HG02588 (cell line): ENCODE measurements at regions not wholly inside any gene's neighbourhood (a gene's known extent, or its start where the extent isn't known, plus 50 kb on each side); places are given as distances from the start of the nearest gene placed in this dataset.

ENCODE experiments used
- ATAC-seq: cut with Tn5 transposase; IDR thresholded peaks from one replicate; pipeline ENCODE4 v1.9.1; 2021; ENCODE audit warnings: mild to moderate bottlenecking, moderate library complexity; ENCODE audit not compliant: unreplicated experiment

- no peak for ATAC-seq
These were observed 219.6 kb upstream of the LRRN1 start for GRCh38 chr3:3579658-3580057.

GRCh38 chr3:3578718-3579117 is 220.5 kb upstream of the LRRN1 start:
- no peak for ATAC-seq

GRCh38 chr3:3577823-3578222 is 221.4 kb upstream of the LRRN1 start:
- ATAC-seq: no peak

- no peak for ATAC-seq
These were observed 225.9 kb upstream of the LRRN1 start for GRCh38 chr3:3573341-3573740.

GRCh38 chr3:3560591-3561311 is 238.5 kb upstream of the LRRN1 start:
- ATAC-seq: no peak

- no peak for ATAC-seq
These were observed 239.4 kb upstream of the LRRN1 start for GRCh38 chr3:3559786-3560185.

GRCh38 chr3:3556078-3556477 is 243.2 kb upstream of the LRRN1 start:
- no peak for ATAC-seq

- no peak for ATAC-seq
These were observed 246.0 kb upstream of the LRRN1 start for GRCh38 chr3:3553236-3553635.

GRCh38 chr3:3552761-3553160 is 246.5 kb upstream of the LRRN1 start:
- ATAC-seq: no peak

- ATAC-seq: no peak
These were observed 247.2 kb upstream of the LRRN1 start for GRCh38 chr3:3551981-3552380.

- no peak for ATAC-seq
These were observed 253.9 kb upstream of the LRRN1 start for GRCh38 chr3:3545360-3545759.

GRCh38 chr3:3538451-3538850 is 260.8 kb upstream of the LRRN1 start:
- ATAC-seq: no peak

GRCh38 chr3:3532508-3532907 is 266.7 kb upstream of the LRRN1 start:
- ATAC-seq: no peak

- ATAC-seq: peak; percentile 58
These were observed 267.8 kb upstream of the LRRN1 start for GRCh38 chr3:3531476-3531875.

- no peak for ATAC-seq
These were observed 280.0 kb upstream of the LRRN1 start for GRCh38 chr3:3519266-3519665.

- no peak for ATAC-seq
These were observed 282.2 kb upstream of the LRRN1 start for GRCh38 chr3:3516996-3517395.

GRCh38 chr3:3516384-3516783 is 282.8 kb upstream of the LRRN1 start:
- no peak for ATAC-seq

GRCh38 chr3:3509665-3510064 is 289.6 kb upstream of the LRRN1 start:
- no peak for ATAC-seq

- ATAC-seq: no peak
These were observed 294.5 kb upstream of the LRRN1 start for GRCh38 chr3:3504686-3505085.

- ATAC-seq: no peak
These were observed 295.8 kb upstream of the LRRN1 start for GRCh38 chr3:3503411-3503810.

- no peak for ATAC-seq
These were observed 299.2 kb upstream of the LRRN1 start for GRCh38 chr3:3499987-3500386.

- no peak for ATAC-seq
These were observed 300.1 kb upstream of the LRRN1 start for GRCh38 chr3:3499012-3499562.

GRCh38 chr3:3495611-3496010 is 303.6 kb upstream of the LRRN1 start:
- no peak for ATAC-seq
